ENCODE measurements at regions not wholly inside any gene's neighbourhood (a gene's known extent, or its start where the extent isn't known, plus 50 kb on each side); places are given as distances from the start of the nearest gene placed in this dataset.

DNA sequence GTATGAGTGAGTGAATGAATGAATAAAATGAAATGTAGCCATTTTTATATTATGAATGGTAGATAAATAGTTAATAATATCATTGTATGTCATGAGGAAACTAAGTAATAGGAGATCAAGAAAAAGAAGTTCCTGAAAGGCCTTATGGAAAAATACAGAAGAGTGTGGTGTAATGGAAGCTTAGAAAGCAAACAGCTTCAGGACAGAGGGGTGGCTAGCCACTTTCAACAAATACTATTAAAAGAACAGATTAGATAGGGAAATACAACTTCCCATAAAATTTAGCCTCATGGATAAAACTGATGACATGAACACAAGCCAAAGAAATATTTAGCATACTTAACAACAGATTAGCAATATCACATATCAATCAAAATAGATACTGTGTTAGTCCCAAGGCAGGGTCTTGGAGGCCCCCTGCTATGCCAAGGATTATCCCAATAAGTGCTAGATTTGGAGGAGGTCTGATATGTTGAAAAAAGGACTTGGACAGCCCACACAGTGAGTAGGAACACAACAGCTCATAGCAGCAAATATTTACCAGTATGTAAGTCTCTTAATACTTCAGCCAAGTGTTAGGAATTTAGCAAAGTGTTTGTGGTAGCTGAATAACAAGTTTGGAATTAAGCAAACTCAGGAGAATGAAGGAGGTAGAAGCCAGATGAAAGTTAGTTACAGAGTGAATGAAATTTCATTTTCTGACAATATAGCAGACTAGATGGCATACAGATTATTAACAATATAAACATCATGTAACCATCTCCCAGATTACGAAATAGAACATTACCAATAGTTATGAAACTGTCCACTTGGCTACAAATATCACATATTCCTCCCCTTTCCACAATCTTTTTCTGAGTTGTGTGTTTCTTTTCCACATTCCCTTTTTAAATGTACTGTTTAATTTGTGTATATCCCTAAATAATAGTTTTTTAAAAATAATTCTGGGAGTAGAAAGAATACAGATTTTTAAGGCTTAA, 1632.0 kb downstream of the PCDH9 start:
- BruUV-seq (replicated peaks): no TSS peak
- ChIA-PET CTCF (no interaction called here), RAD21 (ENCODE audit: low non-redundant PET in 1 of 2, low total read pairs in 2 of 2, uncharacterized antibody in 2 of 2, unreplicated experiment in 2 of 2) (no interaction called here), POLR2A (no interaction called here)
- TF ChIP-seq JUND (IDR thresholded peaks at IDR 0.05) (no peak), EZH2phosphoT487 (IDR thresholded peaks at IDR 0.05; ENCODE audit: borderline replicate concordance) (no peak), SIN3A (IDR thresholded peaks at IDR 0.05; ENCODE audit: low read depth) (no peak)
- ATAC-seq (no peak), DNase-seq (ENCODE audit: low read depth, low spot score) (no peak)
- Histone ChIP-seq H3K4me3 (replicated peaks in 1 of 2; ENCODE audit: low read depth in 1 of 2, low read length in 2 of 2) (no peak overlapping the region), H2AFZ (ENCODE audit: low read depth, low read length, poor library complexity, severe bottlenecking) (no peak overlapping the region), H3K4me2 (ENCODE audit: low read length) (no peak overlapping the region), H3K9me3 (ENCODE audit: control insufficient read depth in 1 of 2, insufficient read depth in 1 of 2, low read depth in 1 of 2, low read length in 2 of 2) (no peaks in the 10 kb centered on the region), H3K36me3 (ENCODE audit: control insufficient read depth in 1 of 2, insufficient read depth in 2 of 2, low read length in 2 of 2) (no peaks in the 10 kb centered on the region), H3K27ac (ENCODE audit: low read depth, low read length) (no peak overlapping the region), H3K9ac (ENCODE audit: low read length) (no peak overlapping the region), H4K20me1 (ENCODE audit: insufficient read depth) (no peaks in the 10 kb centered on the region), H3K27me3 (ENCODE audit: insufficient read depth, low read length) (no peaks in the 10 kb centered on the region), H3K79me2 (ENCODE audit: insufficient read depth, low read length) (no peaks in the 10 kb centered on the region), H3K9me2 (ENCODE audit: insufficient read depth) (no peaks in the 10 kb centered on the region), H3K4me1 (ENCODE audit: control insufficient read depth in 1 of 2, insufficient read depth in 2 of 2, low read length in 2 of 2) (no peaks in the 10 kb centered on the region)
- intact Hi-C loops (cut with micrococcal nuclease): no loop called here

DNA sequence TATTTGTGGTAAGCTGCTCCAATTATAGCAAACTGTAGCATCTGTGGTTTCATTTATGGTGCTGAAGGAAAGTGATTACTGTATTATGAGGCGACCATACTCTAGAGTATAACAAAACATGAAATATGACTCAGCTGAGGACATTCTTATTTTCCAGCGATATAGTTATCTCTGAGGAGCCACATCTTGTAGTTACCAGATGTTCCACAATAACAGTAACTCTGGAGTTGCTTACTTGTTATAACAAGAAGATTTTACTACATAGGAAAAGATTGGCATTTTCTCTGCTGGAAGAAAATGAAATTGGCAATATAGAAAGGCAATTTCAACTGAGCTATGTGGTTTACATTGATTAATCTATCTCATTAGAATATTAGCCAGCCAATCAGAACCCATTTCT, 1634.2 kb downstream of the PCDH9 start:
- Histone ChIP-seq H3K9me3 (ENCODE audit: control insufficient read depth in 1 of 2, insufficient read depth in 1 of 2, low read depth in 1 of 2, low read length in 2 of 2) (no peaks in the 10 kb centered on the region), H3K9ac (ENCODE audit: low read length) (no peak overlapping the region), H3K4me1 (ENCODE audit: control insufficient read depth in 1 of 2, insufficient read depth in 2 of 2, low read length in 2 of 2) (no peaks in the 10 kb centered on the region), H3K27me3 (ENCODE audit: insufficient read depth, low read length) (no peaks in the 10 kb centered on the region), H3K4me2 (ENCODE audit: low read length) (no peak overlapping the region), H4K20me1 (ENCODE audit: insufficient read depth) (no peaks in the 10 kb centered on the region), H3K9me2 (ENCODE audit: insufficient read depth) (no peaks in the 10 kb centered on the region), H3K4me3 (replicated peaks in 1 of 2; ENCODE audit: low read depth in 1 of 2, low read length in 2 of 2) (no peak overlapping the region), H3K36me3 (ENCODE audit: control insufficient read depth in 1 of 2, insufficient read depth in 2 of 2, low read length in 2 of 2) (no peaks in the 10 kb centered on the region), H3K79me2 (ENCODE audit: insufficient read depth, low read length) (no peaks in the 10 kb centered on the region), H3K27ac (ENCODE audit: low read depth, low read length) (no peak overlapping the region), H2AFZ (ENCODE audit: low read depth, low read length, poor library complexity, severe bottlenecking) (peak overlapping the region; percentile 31)
- CTCF ChIA-PET: no interaction called here
- POLR2A ChIA-PET: no interaction called here
- no TSS peak for BruUV-seq (replicated peaks)
- intact Hi-C loops (cut with micrococcal nuclease): no loop called here
- ATAC-seq (no peak), DNase-seq (ENCODE audit: low read depth, low spot score) (no peak)
- RAD21 ChIA-PET (ENCODE audit: low non-redundant PET in 1 of 2, low total read pairs in 2 of 2, uncharacterized antibody in 2 of 2, unreplicated experiment in 2 of 2): no interaction called here
- TF ChIP-seq YY1 (IDR thresholded peaks at IDR 0.05; ENCODE audit: extremely low read depth, insufficient replicate concordance, low read depth, low read length) (no peak), FOSL1 (IDR thresholded peaks at IDR 0.05; ENCODE audit: low read depth) (no peak), CEBPB (IDR thresholded peaks at IDR 0.05; ENCODE audit: low read depth) (no peak), SIN3A (IDR thresholded peaks at IDR 0.05; ENCODE audit: low read depth) (no peak), POLR2AphosphoS5 (IDR thresholded peaks at IDR 0.05; ENCODE audit: low read depth, low read length) (no peak), RAD21 (IDR thresholded peaks at IDR 0.05; ENCODE audit: low read depth) (no peak), EZH2 (IDR thresholded peaks at IDR 0.05) (no peak), EGR1 (IDR thresholded peaks at IDR 0.05; ENCODE audit: low read depth) (no peak)
- TF ChIP-seq, protein P1, sequence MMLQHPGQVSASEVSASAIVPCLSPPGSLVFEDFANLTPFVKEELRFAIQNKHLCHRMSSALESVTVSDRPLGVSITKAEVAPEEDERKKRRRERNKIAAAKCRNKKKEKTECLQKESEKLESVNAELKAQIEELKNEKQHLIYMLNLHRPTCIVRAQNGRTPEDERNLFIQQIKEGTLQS (IDR thresholded peaks at IDR 0.05): no peak

Data from HCT116 (cell line).